DMS153 treated with DMSO at 0.1 percent for 48 hours (cell line): ENCODE measurements at regions not wholly inside any gene's neighbourhood (a gene's known extent, or its start where the extent isn't known, plus 50 kb on each side); places are given as distances from the start of the nearest gene placed in this dataset.
"Not testable (repeated sequence)": the region's sequence is repeated elsewhere in the genome, so short reads cannot be mapped to it uniquely, and the experiment has no call there.

Experiments used
- DNase-seq: peaks from one replicate; lab custom pipeline; 2025; ENCODE audit not compliant: unreplicated experiment; lab: John Stamatoyannopoulos, UW

GRCh38 chr6:63010962-63011361, 200.3 kb upstream of the FKBP1C start:
- DNase-seq: not testable (repeated sequence)

- no peak for DNase-seq
Observed at GRCh38 chr6:63014290-63014689, 197.0 kb upstream of the FKBP1C start.

GRCh38 chr6:63022631-63023030, 188.6 kb upstream of the FKBP1C start:
- DNase-seq: no peak

GRCh38 chr6:63023726-63024125, 187.5 kb upstream of the FKBP1C start:
- DNase-seq: no peak

GRCh38 chr6:63049216-63049615, 162.1 kb upstream of the FKBP1C start:
- DNase-seq: no peak

- DNase-seq: not testable (repeated sequence)
Observed at GRCh38 chr6:63053206-63053605, 158.1 kb upstream of the FKBP1C start.

GRCh38 chr6:63058601-63059000, 152.7 kb upstream of the FKBP1C start:
- DNase-seq: no peak

- no peak for DNase-seq
Observed at GRCh38 chr6:63063631-63064271, 147.5 kb upstream of the FKBP1C start.

- no peak for DNase-seq
Observed at GRCh38 chr6:63066055-63066704, 145.1 kb upstream of the FKBP1C start.

GRCh38 chr6:63094947-63095346, 116.3 kb upstream of the FKBP1C start:
- no peak for DNase-seq

- no peak for DNase-seq
Observed at GRCh38 chr6:63097222-63097621, 114.0 kb upstream of the FKBP1C start.

- no peak for DNase-seq
Observed at GRCh38 chr6:63098789-63099188, 112.5 kb upstream of the FKBP1C start.

GRCh38 chr6:63099772-63100459, 111.4 kb upstream of the FKBP1C start:
- DNase-seq: no peak

GRCh38 chr6:63114610-63115211, 96.6 kb upstream of the FKBP1C start:
- no peak for DNase-seq

GRCh38 chr6:63121166-63121565, 90.1 kb upstream of the FKBP1C start:
- no peak for DNase-seq

- DNase-seq: no peak
Observed at GRCh38 chr6:63140114-63140513, 71.2 kb upstream of the FKBP1C start.

GRCh38 chr6:63140692-63141318, 70.5 kb upstream of the FKBP1C start:
- DNase-seq: no peak

GRCh38 chr6:63149730-63150129, 61.5 kb upstream of the FKBP1C start:
- DNase-seq: no peak

- no peak for DNase-seq
Observed at GRCh38 chr6:63154535-63154934, 56.7 kb upstream of the FKBP1C start.
